IMR-90 (cell line): ENCODE measurements at regions not wholly inside any gene's neighbourhood (a gene's known extent, or its start where the extent isn't known, plus 50 kb on each side); places are given as distances from the start of the nearest gene placed in this dataset.

ENCODE experiments used
- ATAC-seq: fragments of 200-7000 bp; cut with Tn5 transposase; 2 replicates; pipeline ENCODE4 v1.9.1; 2020; ENCODE audit warnings: low read depth, mild to moderate bottlenecking, moderate library complexity
- BruUV-seq: library from RNA; stranded (reverse); fragments of 400-500 nt; replicated peaks from 2 replicates; lab custom pipeline; 2021; lab: Mats Ljungman, UMichigan
- CTCF ChIA-PET: fragments of 300-600 bp; formaldehyde crosslinking; extraction: SDS; loops from one replicate; lab custom pipeline; 2021; ENCODE audit warnings: antibody characterized with exemption; lab: Yijun Ruan, JAX
- POLR2A ChIA-PET: fragments of 300-600 bp; sonication (Branson Sonifier 250); formaldehyde crosslinking; loops from one replicate; lab custom pipeline; 2022; ENCODE audit warnings: antibody characterized with exemption; ENCODE audit not compliant: unreplicated experiment; lab: Charles Lee
- DNase-seq: peaks from one replicate; pipeline ENCODE4 v3.0.0; 2013
- H2AFZ ChIP-seq: replicated peaks from 2 replicates; pipeline ENCODE3; 2013; ENCODE audit warnings: low read length, mild to moderate bottlenecking; ENCODE audit not compliant: poor library complexity
- H2AK5ac ChIP-seq: 2 replicates; pipeline ENCODE4 v1.6.1; 2013; ENCODE audit warnings: low read depth, low read length, inconsistent platforms
- H2AK9ac ChIP-seq: replicated peaks from 2 replicates; pipeline ENCODE3; 2013; ENCODE audit warnings: mild to moderate bottlenecking, low read depth, low read length, moderate library complexity; ENCODE audit not compliant: poor library complexity
- H2BK120ac ChIP-seq: 2 replicates; pipeline ENCODE4 v1.6.1; 2013; ENCODE audit warnings: low read depth, low read length, inconsistent platforms
- H2BK15ac ChIP-seq: 3 replicates; pipeline ENCODE4 v1.6.1; 2013; ENCODE audit warnings: low read depth, low read length, inconsistent platforms
- H2BK20ac ChIP-seq: 2 replicates; pipeline ENCODE4 v1.6.1; 2013; ENCODE audit warnings: low read depth, mild to moderate bottlenecking, inconsistent platforms, low read length, moderate library complexity
- H2BK5ac ChIP-seq: 2 replicates; pipeline ENCODE4 v1.6.1; 2013; ENCODE audit warnings: mild to moderate bottlenecking, low read depth, low read length, inconsistent platforms; ENCODE audit not compliant: poor library complexity, severe bottlenecking
- H3K14ac ChIP-seq: replicated peaks from 2 replicates; pipeline ENCODE4 v1.6.1; 2013; ENCODE audit warnings: low read depth, low read length, inconsistent platforms
- H3K18ac ChIP-seq: 2 replicates; pipeline ENCODE4 v1.6.1; 2013; ENCODE audit warnings: low read depth, low read length, control low read depth
- H3K23ac ChIP-seq: 2 replicates; pipeline ENCODE4 v1.6.1; 2013; ENCODE audit warnings: low read depth, low read length, inconsistent platforms
- H3K27ac ChIP-seq: 2 replicates; pipeline ENCODE4 v1.5.1; 2013; ENCODE audit warnings: mild to moderate bottlenecking, control low read depth, low read length; ENCODE audit not compliant: insufficient read depth
- H3K27me3 ChIP-seq: 2 replicates; pipeline ENCODE4 v1.6.1; 2013; ENCODE audit warnings: low read length; ENCODE audit not compliant: control insufficient read depth, insufficient read depth
- H3K36me3 ChIP-seq: 2 replicates; pipeline ENCODE4 v1.6.1; 2013; ENCODE audit warnings: low read length, mixed read lengths; ENCODE audit not compliant: control insufficient read depth, insufficient read depth
- H3K4ac ChIP-seq: 2 replicates; pipeline ENCODE4 v1.6.1; 2013; ENCODE audit warnings: low read depth, low read length, inconsistent platforms
- H3K4me1 ChIP-seq: 2 replicates; pipeline ENCODE4 v1.6.1; 2013; ENCODE audit warnings: low read length, mixed read lengths; ENCODE audit not compliant: control insufficient read depth, insufficient read depth
- H3K4me2 ChIP-seq: 2 replicates; pipeline ENCODE4 v1.6.1; 2013; ENCODE audit warnings: low read depth, mild to moderate bottlenecking, control low read depth, low read length, moderate library complexity
- H3K4me3 ChIP-seq: 2 replicates; pipeline ENCODE4 v1.5.1; 2013; ENCODE audit warnings: low read depth, mild to moderate bottlenecking, control low read depth, low read length, moderate library complexity; ENCODE audit not compliant: insufficient read depth
- H3K56ac ChIP-seq: 2 replicates; pipeline ENCODE4 v1.6.1; 2013; ENCODE audit warnings: low read length, inconsistent platforms; ENCODE audit not compliant: insufficient read depth; ENCODE audit errors: extremely low read depth
- H3K79me1 ChIP-seq, 2 experiments: 2 replicates each; pipeline ENCODE4 v1.6.1; 2013; ENCODE audit warnings: low read length in 2 of 2, inconsistent platforms in 1 of 2, low read depth in 1 of 2
- H3K9ac ChIP-seq: 2 replicates; pipeline ENCODE4 v1.6.1; 2013; ENCODE audit warnings: low read depth, low read length, control low read depth
- H3K9me1 ChIP-seq: 2 replicates; pipeline ENCODE4 v1.6.1; 2013; ENCODE audit warnings: low read length, inconsistent platforms; ENCODE audit not compliant: insufficient read depth
- H3K9me3 ChIP-seq: 2 replicates; pipeline ENCODE4 v1.6.1; 2013; ENCODE audit warnings: low read length; ENCODE audit not compliant: control insufficient read depth, insufficient read depth
- H4K20me1 ChIP-seq: 2 replicates; pipeline ENCODE4 v1.6.1; 2013; ENCODE audit warnings: low read length, inconsistent platforms; ENCODE audit not compliant: insufficient read depth
- H4K5ac ChIP-seq: 2 replicates; pipeline ENCODE4 v1.6.1; 2013; ENCODE audit warnings: mild to moderate bottlenecking, low read depth, low read length, control low read depth
- H4K8ac ChIP-seq, 2 experiments: 2 replicates each; pipeline ENCODE4 v1.6.1; 2013; ENCODE audit warnings: low read depth in 2 of 2, low read length in 2 of 2, control low read depth in 1 of 2, inconsistent platforms in 1 of 2
- H4K91ac ChIP-seq: 2 replicates; pipeline ENCODE4 v1.6.1; 2013; ENCODE audit warnings: low read depth, low read length, inconsistent platforms; ENCODE audit not compliant: insufficient read depth
- BHLHE40 ChIP-seq: fragments of 150-350 bp; IDR thresholded peaks from 2 replicates; pipeline ENCODE4 v1.6.1; 2016; ENCODE audit warnings: mild to moderate bottlenecking, low read depth, low read length
- CEBPB ChIP-seq: IDR thresholded peaks from 2 replicates; pipeline ENCODE4 v1.6.1; 2012; ENCODE audit warnings: low read depth, low read length, improper control_type of control experiment
- CHD1 ChIP-seq: IDR thresholded peaks from 2 replicates; pipeline ENCODE4 v1.6.1; 2012; ENCODE audit warnings: low read depth, low read length, improper control_type of control experiment
- CTCF ChIP-seq: conservative IDR thresholded peaks from 2 replicates; pipeline ENCODE4 v1.5.1; 2012; ENCODE audit warnings: mild to moderate bottlenecking, low read depth, low read length, improper control_type of control experiment
- ELK1 ChIP-seq: fragments of 150-350 bp; IDR thresholded peaks from 2 replicates; pipeline ENCODE4 v1.6.1; 2016; ENCODE audit warnings: low read depth, mild to moderate bottlenecking, low read length, moderate library complexity, borderline replicate concordance
- FOS ChIP-seq: fragments of 150-350 bp; IDR thresholded peaks from 2 replicates; pipeline ENCODE4 v1.6.1; 2016; ENCODE audit warnings: low read depth, low read length
- MAFK ChIP-seq: IDR thresholded peaks from 2 replicates; pipeline ENCODE4 v1.6.1; 2012; ENCODE audit warnings: low read depth, low read length, improper control_type of control experiment
- MAZ ChIP-seq: IDR thresholded peaks from 2 replicates; pipeline ENCODE4 v1.6.1; 2012; ENCODE audit warnings: low read depth, mild to moderate bottlenecking, low read length, improper control_type of control experiment, moderate library complexity, borderline replicate concordance
- MXI1 ChIP-seq: IDR thresholded peaks from 2 replicates; pipeline ENCODE4 v1.6.1; 2012; ENCODE audit warnings: low read depth, mild to moderate bottlenecking, low read length, moderate library complexity, borderline replicate concordance
- NFE2L2 ChIP-seq: fragments of 150-350 bp; IDR thresholded peaks from 2 replicates; pipeline ENCODE4 v1.6.1; 2016; ENCODE audit warnings: low read depth, mild to moderate bottlenecking, low read length
- POLR2A ChIP-seq: IDR thresholded peaks from 2 replicates; pipeline ENCODE4 v1.6.1; 2012; ENCODE audit warnings: mild to moderate bottlenecking, low read depth, low read length
- RAD21 ChIP-seq: IDR thresholded peaks from 2 replicates; pipeline ENCODE4 v1.6.1; 2012; ENCODE audit warnings: low read length, improper control_type of control experiment
- RCOR1 ChIP-seq: IDR thresholded peaks from 2 replicates; pipeline ENCODE4 v1.6.1; 2012; ENCODE audit warnings: mild to moderate bottlenecking, low read length, improper control_type of control experiment; ENCODE audit not compliant: insufficient replicate concordance
- RFX5 ChIP-seq: IDR thresholded peaks from 2 replicates; pipeline ENCODE4 v1.8.0; 2012; ENCODE audit warnings: low read depth, mild to moderate bottlenecking, low read length, moderate library complexity
- SMC3 ChIP-seq: fragments of 150-350 bp; IDR thresholded peaks from 2 replicates; pipeline ENCODE4 v1.6.1; 2016; ENCODE audit warnings: low read depth, mild to moderate bottlenecking, antibody characterized with exemption, low read length, moderate library complexity
- USF2 ChIP-seq: fragments of 150-350 bp; IDR thresholded peaks from 2 replicates; pipeline ENCODE4 v1.6.1; 2017; ENCODE audit warnings: mild to moderate bottlenecking, antibody characterized with exemption, low read length, low read depth
- WGBS, 2 experiments: methylation state at CpG; one replicate each; pipeline versions ENCODE4 v1.1.5 to v1.1.7; 2013; ENCODE audit warnings: missing lambda C conversion rate in 2 of 2; ENCODE audit not compliant: insufficient read length in 1 of 2; ENCODE audit errors: extremely low coverage in 2 of 2; 5-methylcytosine and 5-hydroxymethylcytosine counted together
- dilution Hi-C: fragments of 300-500 bp; cut with HindIII; formaldehyde crosslinking; loops from one replicate; pipeline ENCODE4 v1.14.3; 2018; ENCODE audit warnings: low sequenced_read_pairs; ENCODE audit not compliant: unreplicated experiment
- in situ Hi-C: fragments of 300-500 bp; cut with MboI; formaldehyde crosslinking; loops from 3 replicates; pipeline ENCODE4 v1.14.3; 2019; ENCODE audit warnings: low sequenced_read_pairs, inconsistent platforms, mixed read lengths
- intact Hi-C: fragments of 100-400 bp; cut with micrococcal nuclease; formaldehyde crosslinking; loops from 2 replicates; pipeline ENCODE4 v1.10.0; 2022

GRCh38 chr11:92909214-92909613 lies 60.2 kb upstream of the MTNR1B start:
- no peak overlapping the region for H2AK9ac ChIP-seq
- H3K14ac ChIP-seq, result no peak overlapping the region
- no peak overlapping the region for H2AFZ ChIP-seq
- no peak overlapping the region for H3K9ac ChIP-seq
- dilution Hi-C loops (no loop called here), intact Hi-C loops (no loop called here), in situ Hi-C loops (no loop called here)
- no peak for ATAC-seq
- no TSS peak for BruUV-seq
- no peak overlapping the region for H3K4me3 ChIP-seq
- H3K9me3 ChIP-seq, result no peaks in the 10 kb centered on the region
- no peak overlapping the region for H3K4me2 ChIP-seq
- no peak overlapping the region for H3K18ac ChIP-seq
- no peak overlapping the region for H2BK120ac ChIP-seq
- CTCF ChIA-PET, result no interaction called here
- no peaks in the 10 kb centered on the region for H3K79me1 ChIP-seq
- H2AK5ac ChIP-seq, result no peak overlapping the region
- H2BK5ac ChIP-seq, result no peak overlapping the region
- no peak overlapping the region for H3K56ac ChIP-seq
- H3K27me3 ChIP-seq, result no peaks in the 10 kb centered on the region; the same call in 1 of the 2 replicates
- H3K36me3 ChIP-seq, result no peaks in the 10 kb centered on the region
- H3K4me1 ChIP-seq, result no peaks in the 10 kb centered on the region
- H4K20me1 ChIP-seq, result no peaks in the 10 kb centered on the region
- no peak overlapping the region for H4K5ac ChIP-seq
- DNase-seq, result no peak
- no peak overlapping the region for H4K8ac ChIP-seq
- POLR2A ChIA-PET, result no interaction called here
- 50% methylated on average over 1 of the region's 5 CpGs; no CpG with 5 or more reads in 1 of the 2 experiments for WGBS, 2 experiments
- no peak for TF ChIP-seq BHLHE40
- no peak for TF ChIP-seq MAZ
- no peak for TF ChIP-seq SMC3
- TF ChIP-seq CHD1, result no peak
- no peak for TF ChIP-seq MAFK
- TF ChIP-seq USF2, result no peak
- TF ChIP-seq NFE2L2, result no peak
- no peak for TF ChIP-seq MXI1
- no peak for TF ChIP-seq RCOR1
- no peak for TF ChIP-seq CTCF
- no peak for TF ChIP-seq RAD21
- no peak for TF ChIP-seq RFX5
- no peak for TF ChIP-seq POLR2A
- TF ChIP-seq CEBPB, result no peak
- no peak for TF ChIP-seq ELK1
- TF ChIP-seq FOS, result no peak
- H3K4ac ChIP-seq, result no peak overlapping the region
- no peak overlapping the region for H2BK20ac ChIP-seq
- H3K9me1 ChIP-seq, result no peaks in the 10 kb centered on the region
- H3K23ac ChIP-seq, result no peak overlapping the region
- no peak overlapping the region for H3K27ac ChIP-seq
- H4K91ac ChIP-seq, result no peak overlapping the region
- no peak overlapping the region for H2BK15ac ChIP-seq
